IPS-18c (cell line): ENCODE measurements at regions not wholly inside any gene's neighbourhood (a gene's known extent, or its start where the extent isn't known, plus 50 kb on each side); places are given as distances from the start of the nearest gene placed in this dataset.

ENCODE experiments used
- H3K4me3 ChIP-seq: 2 replicates; pipeline ENCODE4 v1.7.0; 2013; ENCODE audit warnings: low read depth, mild to moderate bottlenecking, low read length, moderate library complexity; ENCODE audit not compliant: insufficient read depth
- H3K9me3 ChIP-seq: one replicate; pipeline ENCODE4 v1.6.1; 2013; ENCODE audit warnings: mild to moderate bottlenecking, low read length, moderate library complexity; ENCODE audit not compliant: control insufficient read depth, insufficient read depth

- H3K9me3 ChIP-seq, result no peaks in the 10 kb centered on the region
- no peak overlapping the region for H3K4me3 ChIP-seq
Measured at GRCh38 chr7:115101199-115101598, 179.3 kb downstream of the MDFIC start.

- Histone ChIP-seq H3K4me3 (no peak overlapping the region), H3K9me3 (no peaks in the 10 kb centered on the region)
Measured at GRCh38 chr7:115099906-115100305, 178.0 kb downstream of the MDFIC start.

GRCh38 chr7:115097175-115097671, 175.3 kb downstream of the MDFIC start:
- Histone ChIP-seq H3K9me3 (no peaks in the 10 kb centered on the region), H3K4me3 (no peak overlapping the region)

GRCh38 chr7:115096262-115096661, 174.4 kb downstream of the MDFIC start:
- no peaks in the 10 kb centered on the region for H3K9me3 ChIP-seq
- no peak overlapping the region for H3K4me3 ChIP-seq

- Histone ChIP-seq H3K9me3 (no peaks in the 10 kb centered on the region), H3K4me3 (no peak overlapping the region)
Measured at GRCh38 chr7:115094163-115094562, 172.3 kb downstream of the MDFIC start.

- no peaks in the 10 kb centered on the region for H3K9me3 ChIP-seq
- no peak overlapping the region for H3K4me3 ChIP-seq
Measured at GRCh38 chr7:115088893-115089292, 167.0 kb downstream of the MDFIC start.

GRCh38 chr7:115087437-115087836, 165.5 kb downstream of the MDFIC start:
- no peaks in the 10 kb centered on the region for H3K9me3 ChIP-seq
- no peak overlapping the region for H3K4me3 ChIP-seq

- Histone ChIP-seq H3K9me3 (no peaks in the 10 kb centered on the region), H3K4me3 (no peak overlapping the region)
Measured at GRCh38 chr7:115086146-115086841, 164.4 kb downstream of the MDFIC start.

GRCh38 chr7:115085421-115085820, 163.5 kb downstream of the MDFIC start:
- Histone ChIP-seq H3K4me3 (no peak overlapping the region), H3K9me3 (no peaks in the 10 kb centered on the region)

GRCh38 chr7:115083935-115084334, 162.0 kb downstream of the MDFIC start:
- no peaks in the 10 kb centered on the region for H3K9me3 ChIP-seq
- H3K4me3 ChIP-seq, result no peak overlapping the region

- no peak overlapping the region for H3K4me3 ChIP-seq
- H3K9me3 ChIP-seq, result no peaks in the 10 kb centered on the region
Measured at GRCh38 chr7:115081772-115082171, 159.9 kb downstream of the MDFIC start.

GRCh38 chr7:115078851-115079250, 157.0 kb downstream of the MDFIC start:
- H3K9me3 ChIP-seq, result no peaks in the 10 kb centered on the region

GRCh38 chr7:115078386-115078785, 156.5 kb downstream of the MDFIC start:
- no peak overlapping the region for H3K4me3 ChIP-seq
- no peaks in the 10 kb centered on the region for H3K9me3 ChIP-seq

More at GRCh38 chr7:115078851-115079250, 157.0 kb downstream of the MDFIC start:
- H3K4me3 ChIP-seq, result no peak overlapping the region

GRCh38 chr7:115070311-115070710, 148.4 kb downstream of the MDFIC start:
- peaks cover 3% of the 10 kb centered on the region for H3K9me3 ChIP-seq
- no peak overlapping the region for H3K4me3 ChIP-seq
